ENCODE measurements at regions not wholly inside any gene's neighbourhood (a gene's known extent, or its start where the extent isn't known, plus 50 kb on each side); places are given as distances from the start of the nearest gene placed in this dataset.
"Not testable (repeated sequence)": the region's sequence is repeated elsewhere in the genome, so short reads cannot be mapped to it uniquely, and the experiment has no call there.

GRCh38 chr16:52677501-52677900, 130.6 kb upstream of the TOX3 start:
- Histone ChIP-seq H3K36me3 (no peaks in the 10 kb centered on the region), H3K27me3 (no peaks in the 10 kb centered on the region), H3K4me1 (peaks cover 0 to 7% (median 4%) of the 10 kb centered on the region in 4 donors), H3K27ac (no peak overlapping the region), H3K9me3 (no peaks in the 10 kb centered on the region), H3K4me3 (no peak overlapping the region)
- peak; percentile 28 to 47 for DNase-seq
- intact Hi-C loops (cut with DNase I; ENCODE audit: low total_unique reads), result no loop called here
- TF ChIP-seq EP300 (IDR thresholded peaks at IDR 0.05) (no peak), CTCF (IDR thresholded peaks at IDR 0.05) (no peak), POLR2AphosphoS5 (IDR thresholded peaks at IDR 0.05) (no peak)
- WGBS, 5 donors, result 18 to 42% (median 28%) methylated on average over 2 of the region's 2 CpGs

GRCh38 chr16:52676959-52677358, 130.0 kb upstream of the TOX3 start:
- Histone ChIP-seq H3K4me3 (no peak overlapping the region), H3K27me3 (no peaks in the 10 kb centered on the region), H3K27ac (no peak overlapping the region), H3K36me3 (no peaks in the 10 kb centered on the region), H3K9me3 (no peaks in the 10 kb centered on the region), H3K4me1 (peaks cover 0 to 7% (median 4%) of the 10 kb centered on the region in 4 donors)
- TF ChIP-seq CTCF (IDR thresholded peaks at IDR 0.05) (no peak), EP300 (IDR thresholded peaks at IDR 0.05) (no peak), POLR2AphosphoS5 (IDR thresholded peaks at IDR 0.05) (no peak), POLR2A (IDR thresholded peaks at IDR 0.05) (no peak)
- intact Hi-C loops (cut with DNase I; ENCODE audit: low total_unique reads), result no loop called here
- DNase-seq, result peak in 1 of 2 donors; percentile 12

- Histone ChIP-seq H3K9me3 (no peaks in the 10 kb centered on the region), H3K4me1 (no peaks in the 10 kb centered on the region), H3K27me3 (no peaks in the 10 kb centered on the region), H3K27ac (no peak overlapping the region), H3K36me3 (no peaks in the 10 kb centered on the region), H3K4me3 (no peak overlapping the region)
- WGBS, 5 donors, result 37 to 83% (median 68%) methylated on average over 1 of the region's 1 CpG
- no peak for TF ChIP-seq POLR2A (IDR thresholded peaks at IDR 0.05)
- no peak for TF ChIP-seq POLR2AphosphoS5 (IDR thresholded peaks at IDR 0.05)
- TF ChIP-seq EP300 (IDR thresholded peaks at IDR 0.05), result no peak
- no peak for TF ChIP-seq CTCF (IDR thresholded peaks at IDR 0.05)
- no peak for DNase-seq
- intact Hi-C loops (cut with DNase I; ENCODE audit: low total_unique reads), result no loop called here
These were observed 124.6 kb upstream of the TOX3 start for GRCh38 chr16:52671590-52671989.

- Histone ChIP-seq H3K9me3 (peaks cover 0 to 21% (median 6%) of the 10 kb centered on the region in 4 donors), H3K36me3 (no peaks in the 10 kb centered on the region), H3K27ac (no peak overlapping the region), H3K4me1 (no peaks in the 10 kb centered on the region), H3K4me3 (no peak overlapping the region), H3K27me3 (no peaks in the 10 kb centered on the region)
- WGBS, 5 donors, result 75 to 97% (median 92%) methylated on average over 2 to 3 of the region's 3 CpGs
- intact Hi-C loops (cut with DNase I; ENCODE audit: low total_unique reads), result no loop called here
- TF ChIP-seq POLR2A (IDR thresholded peaks at IDR 0.05), result no peak
- no peak for TF ChIP-seq CTCF (IDR thresholded peaks at IDR 0.05)
- no peak for TF ChIP-seq EP300 (IDR thresholded peaks at IDR 0.05)
- TF ChIP-seq POLR2AphosphoS5 (IDR thresholded peaks at IDR 0.05), result no peak
- no peak for DNase-seq
These were observed 111.0 kb upstream of the TOX3 start for GRCh38 chr16:52657924-52658323.

- H3K27ac ChIP-seq; H3K27me3 ChIP-seq; intact Hi-C loops (cut with DNase I; ENCODE audit: low total_unique reads); H3K4me3 ChIP-seq; H3K36me3 ChIP-seq; H3K4me1 ChIP-seq; DNase-seq: not testable (repeated sequence)
- H3K9me3 ChIP-seq, result peaks cover 0 to 17% (median 6%) of the 10 kb centered on the region in 4 donors
- 71 to 86% (median 82%) methylated on average over 7 of the region's 7 CpGs for WGBS, 5 donors
These were observed 109.0 kb upstream of the TOX3 start for GRCh38 chr16:52655916-52656315.

- H3K27me3 ChIP-seq; DNase-seq; H3K36me3 ChIP-seq; H3K27ac ChIP-seq; H3K4me3 ChIP-seq; H3K9me3 ChIP-seq; intact Hi-C loops (cut with DNase I; ENCODE audit: low total_unique reads); H3K4me1 ChIP-seq: not testable (repeated sequence)
- 93 to 97% (median 96%) methylated on average over 17 of the region's 17 CpGs for WGBS, 5 donors
These were observed 108.2 kb upstream of the TOX3 start for GRCh38 chr16:52655156-52655555.

Measured in stomach (tissue), 8 donors.